Cerebellar nuclear complex (tissue), 1 donor: ENCODE measurements at regions not wholly inside any gene's neighbourhood (a gene's known extent, or its start where the extent isn't known, plus 50 kb on each side); places are given as distances from the start of the nearest gene placed in this dataset.

ENCODE experiments used
- DNase-seq, 2 experiments: peaks; one replicate each; lab custom pipeline; 2025; lab: John Stamatoyannopoulos, UW

DNA sequence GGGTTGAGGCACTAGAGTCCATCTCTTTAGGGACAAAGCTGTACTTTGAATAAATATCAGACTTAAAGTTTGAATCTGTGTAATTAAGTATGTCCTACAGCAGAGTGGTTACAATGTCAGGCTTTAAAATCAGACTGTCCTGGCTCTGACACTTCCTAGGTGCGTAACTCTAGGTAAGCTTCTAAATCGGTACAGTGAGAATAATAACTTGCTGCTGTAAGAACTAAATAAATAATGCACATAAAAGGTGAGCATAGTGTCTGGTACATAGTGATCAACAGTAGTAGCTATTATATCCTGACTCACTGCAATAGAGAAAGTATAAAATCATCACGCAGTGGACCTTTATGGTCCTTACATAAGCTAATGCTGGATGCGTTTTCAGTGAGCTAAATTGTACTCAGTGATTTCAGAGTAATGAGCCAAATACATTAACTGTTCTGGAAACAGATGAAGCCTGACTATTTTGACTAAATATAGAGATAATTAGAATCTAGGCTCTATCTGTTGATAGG, 72.2 kb upstream of the PDK4 start:
- no peak for DNase-seq

DNA sequence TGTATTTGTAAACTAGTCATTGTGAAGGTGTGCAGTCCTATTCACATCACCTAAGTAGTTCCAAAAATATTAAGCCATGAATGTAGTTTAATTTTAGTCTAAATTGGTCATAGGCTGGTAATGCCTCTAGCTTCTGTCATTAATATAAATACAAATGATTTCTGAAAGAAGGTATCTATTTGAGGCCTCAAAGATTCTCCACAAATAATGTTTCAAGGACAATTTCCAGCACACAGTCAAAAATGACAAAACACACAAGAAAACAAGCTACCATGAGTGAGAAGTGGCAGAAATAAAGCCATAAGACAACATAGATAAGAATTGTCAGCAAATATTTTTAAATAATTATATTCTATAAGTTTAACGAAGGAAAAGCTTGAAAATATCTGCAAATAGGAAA, 66.7 kb upstream of the PDK4 start:
- no peak for DNase-seq

DNA sequence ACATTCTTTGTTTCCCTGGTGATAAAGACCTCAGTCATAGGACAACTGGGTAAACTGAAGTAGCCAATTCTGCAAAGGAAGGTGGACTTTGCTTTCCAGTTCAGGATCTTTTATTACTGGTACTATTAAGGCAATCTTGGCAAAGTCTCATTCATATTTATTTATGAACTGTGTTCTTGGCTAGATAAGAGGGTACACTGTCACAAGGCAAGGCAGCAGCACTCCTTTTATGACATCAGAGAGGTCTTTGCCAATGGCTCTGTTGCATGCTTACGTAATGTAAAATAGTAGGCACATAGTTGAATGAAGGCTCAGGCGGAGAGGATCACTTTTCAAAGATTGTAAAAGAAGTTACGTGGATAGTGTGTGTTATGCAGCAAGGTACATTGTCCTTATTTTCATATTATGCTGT, 63.7 kb upstream of the PDK4 start:
- DNase-seq = no peak

DNA sequence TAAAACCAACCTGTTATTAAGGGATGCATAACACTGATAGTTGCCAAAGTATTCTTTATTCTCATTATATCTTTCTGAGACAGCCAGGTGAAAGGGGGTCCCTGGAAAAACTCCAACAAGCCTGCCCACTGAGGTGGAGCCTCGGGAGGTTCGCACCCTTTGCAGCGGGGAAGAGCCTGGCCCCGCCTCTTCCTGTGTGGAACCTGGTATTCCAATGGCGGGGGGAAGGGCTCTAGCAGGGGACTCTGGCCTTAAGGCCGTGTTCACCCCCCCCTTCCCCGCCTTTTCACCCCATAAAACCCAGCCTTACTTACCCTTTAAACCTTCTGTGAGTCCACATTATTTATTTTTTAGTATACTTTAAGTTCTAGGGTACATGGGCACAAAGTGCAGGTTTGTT, 62.4 kb upstream of the PDK4 start:
- DNase-seq = no peak

DNA sequence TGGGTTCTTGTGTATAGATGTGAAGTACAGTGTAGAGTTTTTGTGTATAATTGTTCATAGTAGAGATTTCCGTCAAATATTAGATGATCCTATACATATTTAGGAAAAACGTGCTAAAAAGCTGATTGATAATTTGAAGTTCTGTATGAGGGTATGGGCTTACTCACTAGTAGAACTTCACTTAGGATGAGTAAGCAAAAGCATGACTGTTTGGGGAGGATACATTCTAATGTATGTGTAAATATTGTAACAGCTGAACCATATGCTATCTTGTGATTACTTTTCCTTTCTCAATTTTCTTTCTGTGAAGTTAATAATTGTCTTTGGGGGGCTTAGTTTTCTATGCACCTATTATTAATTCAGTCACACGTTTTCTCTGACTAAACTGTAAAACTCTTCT, 53.2 kb upstream of the PDK4 start:
- DNase-seq = no peak

DNA sequence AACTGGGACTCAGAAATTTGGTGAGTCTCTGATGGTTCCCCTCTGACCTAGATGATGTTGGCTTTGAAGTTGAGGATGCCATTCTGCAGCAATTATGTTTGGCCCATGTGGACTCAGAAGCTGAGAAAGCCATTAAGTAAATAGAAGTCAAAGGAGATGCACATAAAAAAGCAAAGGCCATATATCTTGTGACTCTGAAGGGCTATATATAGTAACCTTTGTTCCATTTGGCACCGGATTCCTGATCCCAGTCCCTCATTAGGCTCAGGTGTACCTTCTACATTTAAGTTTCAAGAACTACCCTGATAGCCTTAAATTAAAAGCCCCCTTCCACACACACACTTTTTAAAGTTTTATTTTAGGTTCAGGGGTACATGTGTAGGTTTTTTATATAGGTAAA, 50.0 kb upstream of the PDK4 start:
- DNase-seq = no peak
